ENCODE measurements at regions not wholly inside any gene's neighbourhood (a gene's known extent, or its start where the extent isn't known, plus 50 kb on each side); places are given as distances from the start of the nearest gene placed in this dataset.

DNA sequence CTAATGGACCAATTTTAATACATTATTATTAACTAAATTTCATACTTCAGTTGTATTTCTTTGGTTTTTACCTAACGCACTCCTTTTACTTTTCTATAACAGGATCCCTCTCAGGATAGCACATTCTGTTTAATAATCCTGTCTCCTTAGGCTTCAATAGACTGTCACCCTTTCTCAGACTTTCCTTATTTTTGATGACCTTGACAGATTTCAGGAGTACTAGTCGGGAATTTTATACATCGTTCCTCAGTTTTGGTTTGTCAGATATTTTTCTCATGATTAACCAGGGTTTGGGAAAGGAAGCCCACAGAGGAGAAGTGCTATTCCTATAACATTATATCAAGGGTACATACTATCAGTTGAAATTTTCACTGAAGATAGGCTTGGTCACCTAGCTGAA lies 768.0 kb upstream of the GJE1 start:
- DNase-seq: no peak

DNA sequence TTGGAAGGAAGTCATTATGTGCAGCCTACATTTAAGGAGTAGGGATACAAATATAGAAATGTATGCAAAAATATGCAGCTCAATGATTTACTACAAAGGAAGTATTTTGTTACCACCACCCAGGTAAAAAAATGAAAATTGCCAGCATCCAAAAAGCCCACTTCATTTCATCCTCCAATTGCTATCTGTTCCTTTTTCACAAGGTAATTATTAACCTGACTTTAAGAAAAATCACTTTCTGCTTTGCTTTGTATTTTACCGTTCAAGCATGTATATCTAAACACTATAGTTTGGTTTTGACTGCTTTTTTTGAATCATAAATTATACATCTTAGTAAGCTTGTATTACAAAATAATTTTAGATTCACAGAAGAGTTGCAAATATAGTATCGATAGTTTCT lies 768.5 kb upstream of the GJE1 start:
- no peak for DNase-seq

DNA sequence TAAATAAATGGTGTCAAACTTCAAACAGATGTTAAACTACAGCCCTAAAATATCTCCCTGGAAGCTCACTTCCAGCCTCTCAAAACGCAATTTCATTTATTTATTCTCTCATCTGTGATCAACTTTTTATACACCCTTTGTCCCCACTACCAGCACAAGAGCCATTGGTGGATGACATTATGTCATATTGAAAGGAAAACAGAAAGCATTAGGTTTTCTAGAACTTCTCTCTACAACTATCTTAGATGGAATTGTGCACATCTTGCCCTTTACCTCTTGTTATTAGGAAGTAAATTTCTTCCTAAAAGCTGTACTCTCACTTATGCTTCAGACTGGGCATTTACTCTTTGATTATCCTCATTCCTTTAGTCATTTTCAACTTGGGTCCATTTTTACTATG lies 771.2 kb upstream of the GJE1 start:
- no peak for DNase-seq

DNA sequence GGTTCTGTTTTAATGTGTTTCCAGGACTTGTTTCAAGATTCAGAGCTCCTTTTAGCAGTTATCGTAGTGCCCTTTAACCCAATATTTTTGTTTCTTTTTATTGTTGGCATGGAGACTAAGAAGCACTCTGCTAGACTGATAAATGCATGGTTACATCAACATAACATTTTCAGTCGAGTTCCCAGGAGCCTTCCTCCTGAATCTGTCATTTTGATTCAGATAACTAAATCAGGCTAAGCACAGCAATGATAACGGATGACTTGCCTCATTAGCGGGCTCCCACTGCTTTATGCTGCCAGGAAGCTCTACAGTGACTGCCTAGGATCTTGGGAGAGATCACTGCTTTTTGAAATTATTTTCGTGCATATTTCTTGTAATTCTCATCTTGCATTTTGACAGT lies 772.8 kb upstream of the GJE1 start:
- no peak for DNase-seq

DNA sequence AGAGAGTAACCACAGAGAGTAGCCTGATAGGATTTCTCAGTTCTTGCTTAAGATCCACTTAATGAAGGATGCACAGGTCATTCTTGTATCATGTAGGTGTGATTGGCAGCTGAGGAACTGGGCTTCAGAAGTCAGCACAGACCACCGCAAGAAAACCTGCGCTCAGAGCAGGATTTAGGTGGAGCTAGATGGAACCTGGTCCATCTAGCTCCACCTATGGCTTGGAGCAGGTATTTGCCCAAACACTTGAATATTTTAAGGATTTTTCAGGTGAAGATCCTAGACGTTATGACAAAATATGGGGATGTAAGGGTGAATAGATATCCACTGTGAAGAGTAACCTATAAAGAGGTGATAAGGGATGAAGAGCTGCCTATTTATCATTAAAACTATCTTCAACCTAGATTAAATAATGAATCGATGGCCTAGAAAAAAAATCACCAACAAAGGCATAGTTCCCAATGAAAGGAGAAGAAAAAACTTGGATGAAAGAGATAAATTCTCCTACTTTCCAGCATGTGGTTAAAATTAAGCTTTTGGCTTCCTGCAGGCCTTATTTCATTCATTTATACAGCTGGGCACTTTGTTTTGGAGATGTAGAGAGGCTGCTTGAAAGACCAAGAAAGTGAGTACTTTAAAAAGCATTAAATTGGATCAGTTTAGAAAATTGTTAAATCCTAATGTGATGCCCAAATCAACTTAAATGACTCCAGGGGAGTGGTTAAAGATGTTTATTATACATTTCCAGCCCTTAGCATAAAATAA lies 778.4 kb upstream of the GJE1 start:
- no peak for DNase-seq

DNA sequence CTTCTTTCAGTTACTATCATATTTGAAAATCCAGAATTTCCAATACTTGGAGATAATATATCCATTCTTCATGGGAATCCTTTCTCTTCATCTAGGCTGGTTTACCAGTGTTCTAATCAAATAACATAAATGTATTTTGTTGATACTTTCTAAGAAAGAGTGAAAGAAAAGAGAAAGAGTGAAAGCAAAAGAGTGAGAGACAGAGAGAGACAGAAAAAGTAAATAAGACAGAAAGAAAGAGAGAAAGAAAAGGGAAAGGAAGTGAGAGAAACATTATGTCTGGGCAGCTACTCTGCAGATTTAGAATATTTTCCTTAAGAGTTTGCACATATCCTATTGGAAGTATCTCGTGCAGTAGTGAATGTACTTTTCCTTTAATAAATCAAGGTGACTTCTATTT lies 781.0 kb upstream of the GJE1 start:
- DNase-seq: no peak

DNA sequence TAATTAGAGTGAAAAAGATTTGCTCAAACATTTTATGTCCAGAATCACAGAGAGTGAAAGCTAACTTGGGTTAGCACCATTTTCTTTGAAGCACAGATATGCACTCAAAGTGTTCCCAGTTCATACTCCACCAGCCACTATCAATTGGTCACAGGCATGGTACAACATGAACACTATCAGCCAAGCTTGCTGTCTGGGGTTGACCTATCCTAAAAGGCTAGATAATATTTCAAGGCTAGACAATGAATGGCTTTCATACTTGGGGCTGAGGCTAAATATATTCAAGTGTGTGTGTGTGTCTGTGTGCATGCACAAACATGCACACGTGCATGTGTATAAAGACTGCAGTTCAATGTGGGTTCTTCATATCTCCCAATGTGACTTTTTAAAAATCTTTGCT lies 783.0 kb upstream of the GJE1 start:
- DNase-seq: no peak

DNA sequence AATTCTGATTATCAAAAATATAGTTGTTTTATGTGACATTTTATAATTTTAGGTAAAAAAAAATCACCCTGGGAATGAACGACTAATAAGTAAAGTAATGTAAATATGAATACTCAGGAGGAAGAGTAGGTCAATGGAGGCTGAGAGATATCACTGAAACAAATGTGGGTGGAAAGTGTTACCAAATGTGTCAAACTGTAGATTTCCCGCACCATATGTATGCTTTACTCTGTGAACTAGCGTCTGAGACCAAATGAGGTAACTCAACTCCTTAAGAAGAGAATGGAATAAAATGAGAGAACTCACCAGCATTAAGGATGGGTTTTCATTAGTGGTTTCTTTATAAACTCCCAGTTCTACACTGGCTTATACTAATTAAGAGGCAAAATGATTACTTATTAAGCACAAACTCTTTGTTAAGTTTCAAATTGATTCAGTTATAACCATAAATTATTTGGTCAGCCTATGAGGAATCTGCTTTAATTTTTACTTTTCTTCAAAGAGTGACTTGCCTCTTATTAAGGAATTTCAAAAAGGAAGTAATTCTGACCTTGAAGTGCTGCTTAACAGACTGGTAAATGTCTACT lies 784.7 kb upstream of the GJE1 start:
- no peak for DNase-seq

DNA sequence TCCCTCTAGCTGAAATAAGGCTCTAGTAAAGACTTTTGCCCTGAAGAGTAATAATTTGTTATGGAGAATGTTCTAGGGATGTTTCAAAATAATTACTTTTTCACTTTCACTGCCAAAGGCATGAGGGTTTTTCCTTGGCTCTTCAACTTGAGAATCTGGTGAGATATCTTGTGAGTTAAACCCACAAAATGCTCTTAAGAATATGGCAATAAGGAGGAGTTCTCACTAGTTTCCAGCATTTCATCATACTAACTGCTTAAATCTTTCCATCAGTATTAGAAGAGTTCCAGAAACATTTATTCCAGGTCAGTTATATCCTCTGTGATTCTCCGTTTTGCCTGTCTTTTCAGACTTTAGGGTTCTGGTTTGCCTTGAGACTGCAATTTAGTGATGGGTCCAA lies 785.6 kb upstream of the GJE1 start:
- DNase-seq: no peak

DNA sequence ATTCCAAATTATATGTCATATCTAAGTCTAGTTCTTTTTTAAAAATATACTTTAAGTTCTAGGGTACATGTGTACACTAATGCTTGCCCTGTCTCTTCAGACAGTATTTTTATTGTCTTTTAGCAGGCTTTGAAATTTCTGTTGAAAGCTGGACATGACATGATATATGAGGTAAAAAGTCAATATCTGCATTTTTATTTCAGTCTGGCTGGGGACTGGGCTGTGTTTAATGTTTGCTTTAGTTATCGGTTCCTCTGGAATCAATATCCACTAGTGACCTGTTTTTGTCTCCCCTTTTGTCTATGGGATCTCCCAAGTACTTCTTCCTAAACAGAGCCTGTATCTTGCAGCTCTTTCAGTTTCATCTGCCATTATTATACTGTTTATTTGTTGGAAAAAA lies 786.2 kb upstream of the GJE1 start:
- DNase-seq: no peak

DNA sequence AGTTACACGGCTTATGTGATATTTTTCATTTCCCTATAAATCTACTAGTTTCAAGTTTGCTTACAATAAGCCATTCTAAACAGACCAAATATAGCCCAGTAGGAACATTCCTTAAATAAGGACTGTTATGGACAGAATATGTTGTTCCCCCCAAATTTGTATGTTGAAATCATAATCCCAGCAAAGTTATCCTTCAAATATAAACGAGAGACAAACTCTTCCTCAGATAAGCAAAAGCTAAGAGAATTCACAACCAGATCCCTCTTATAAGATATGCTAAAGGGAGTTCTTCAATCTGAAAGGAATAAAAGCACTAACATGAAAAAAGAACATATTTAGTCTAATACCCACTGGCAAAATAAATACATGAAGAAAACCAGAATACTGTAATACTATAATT lies 795.5 kb upstream of the GJE1 start:
- DNase-seq: no peak

DNA sequence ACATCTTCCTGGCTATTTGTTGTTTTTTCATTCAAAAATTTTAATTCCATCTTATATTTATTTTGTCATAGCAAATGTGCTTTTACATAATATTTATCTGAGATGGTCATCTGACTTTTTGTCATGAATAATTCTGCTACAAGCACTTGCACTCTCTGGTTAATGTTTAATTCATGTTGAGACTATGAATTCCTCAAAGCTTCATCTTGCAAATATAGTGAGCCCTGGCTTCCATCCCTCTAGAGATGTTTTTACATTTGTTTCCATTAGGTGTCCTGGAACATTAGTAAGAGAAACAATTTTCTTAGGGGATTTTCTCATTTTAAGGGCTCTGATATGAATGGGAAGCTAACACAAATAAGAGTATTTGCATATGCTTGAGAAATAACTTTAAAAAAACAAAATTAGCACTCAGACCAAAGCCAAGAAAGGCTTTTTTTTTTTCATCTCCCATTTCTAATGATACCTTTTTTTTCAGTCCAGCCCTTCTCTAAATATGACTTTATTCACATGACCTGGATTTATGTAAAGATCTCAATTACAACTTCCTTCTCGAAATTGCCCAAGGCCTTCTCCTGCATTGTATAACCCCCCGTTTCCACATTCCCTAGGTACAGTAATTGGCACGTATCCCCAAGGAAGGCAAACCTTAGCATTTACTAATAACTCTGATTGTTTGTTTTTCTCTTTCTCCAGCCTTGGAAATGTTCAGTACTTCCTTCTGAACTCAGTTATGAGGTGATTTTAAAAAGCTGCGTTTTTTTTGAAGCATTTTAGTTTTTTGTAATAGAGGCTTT lies 797.0 kb upstream of the GJE1 start:
- no peak for DNase-seq

DNA sequence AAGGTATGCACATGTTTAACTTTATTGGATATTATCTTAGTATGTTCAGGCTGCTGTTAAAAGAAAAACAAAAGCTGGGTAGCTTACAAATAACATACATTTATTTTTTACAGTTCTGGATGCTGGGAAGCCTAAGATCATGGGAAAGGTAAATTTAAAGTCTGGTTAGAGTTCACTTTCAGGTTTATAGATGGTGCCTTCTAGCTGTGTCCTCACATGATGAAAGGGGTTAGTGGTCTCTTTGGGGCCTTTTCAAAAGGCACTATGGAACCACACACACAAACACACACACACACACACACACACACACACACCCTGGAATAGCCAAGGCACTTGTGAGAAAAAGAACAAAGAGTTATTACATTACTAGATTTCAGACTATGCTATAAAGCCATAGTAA lies 805.8 kb upstream of the GJE1 start:
- no peak for DNase-seq

DNA sequence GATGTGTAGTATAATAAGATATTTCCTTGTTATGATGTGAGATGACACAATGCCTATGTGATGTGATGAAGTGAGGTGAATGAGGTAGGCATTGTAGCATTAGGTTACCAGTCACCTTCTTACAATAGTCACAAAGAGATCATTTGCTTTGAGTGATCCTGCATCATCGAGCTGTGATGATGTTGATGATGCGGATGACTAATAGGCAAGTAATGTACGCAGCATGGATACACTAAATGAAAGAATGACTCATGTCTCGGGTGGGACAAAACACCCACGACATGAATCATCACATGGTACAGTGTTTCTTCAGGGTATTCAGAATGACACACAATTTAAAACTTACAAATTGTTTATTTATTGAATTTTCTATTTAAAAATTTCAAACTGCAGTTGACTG lies 806.3 kb upstream of the GJE1 start:
- no peak for DNase-seq

DNA sequence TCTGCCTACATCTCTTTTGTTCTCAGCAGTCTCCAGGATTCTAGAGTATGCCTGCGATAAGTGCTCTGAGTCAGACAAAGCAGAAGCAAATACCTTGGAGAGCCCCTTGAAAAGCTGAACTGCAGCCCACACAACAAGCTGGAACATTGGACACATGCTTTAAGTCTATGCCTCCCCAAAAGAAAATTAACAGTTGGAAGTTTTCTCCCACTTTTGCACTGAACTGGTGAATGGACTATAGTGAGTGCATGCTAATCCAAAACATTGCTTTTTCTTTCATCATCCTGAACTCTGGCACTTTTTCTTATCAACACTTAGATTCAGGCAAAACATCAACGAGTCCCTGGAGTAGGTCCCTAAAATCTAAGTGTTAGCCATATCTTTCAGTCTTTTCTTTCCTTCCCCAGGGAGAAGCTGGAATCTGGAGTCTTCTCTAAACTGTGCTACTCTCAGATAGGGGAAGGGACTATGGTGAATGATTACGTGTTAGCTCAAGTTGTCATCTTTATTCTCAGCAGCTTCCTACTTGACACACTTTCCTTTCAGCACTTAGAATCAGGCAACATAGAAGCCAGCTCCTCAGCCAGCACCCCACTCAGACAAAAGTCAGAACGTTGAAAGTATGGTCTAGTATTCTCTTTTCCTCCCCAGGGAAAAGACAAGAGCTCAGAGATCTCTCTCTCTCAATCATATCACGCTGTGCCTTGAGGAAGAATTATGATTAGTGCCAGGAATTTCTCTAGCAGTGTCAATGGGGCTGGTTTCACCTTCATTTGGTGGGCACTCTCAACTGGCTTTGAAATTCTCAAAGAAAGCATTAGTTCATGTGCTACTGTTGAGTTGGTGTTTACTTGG lies 811.0 kb upstream of the GJE1 start:
- DNase-seq: no peak

DNA sequence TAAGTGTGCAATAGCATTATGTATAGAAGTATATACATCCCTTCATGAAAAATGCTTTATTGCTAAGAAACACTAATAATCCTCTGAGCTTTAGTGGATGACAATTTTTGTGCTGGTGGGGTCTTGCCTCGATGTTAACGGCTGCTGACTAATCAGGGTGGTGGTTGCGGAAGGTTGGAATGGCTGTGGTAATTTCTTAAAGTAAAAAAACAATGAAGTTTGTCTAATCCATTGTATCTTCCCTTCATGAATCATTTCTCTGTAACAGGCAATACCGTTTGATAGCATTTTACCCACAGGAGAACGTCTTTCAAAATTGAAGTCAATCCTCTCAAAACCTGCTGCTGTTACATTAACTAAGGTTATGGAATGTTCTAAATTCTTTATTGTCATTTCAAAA lies 816.5 kb upstream of the GJE1 start:
- DNase-seq: no peak

DNA sequence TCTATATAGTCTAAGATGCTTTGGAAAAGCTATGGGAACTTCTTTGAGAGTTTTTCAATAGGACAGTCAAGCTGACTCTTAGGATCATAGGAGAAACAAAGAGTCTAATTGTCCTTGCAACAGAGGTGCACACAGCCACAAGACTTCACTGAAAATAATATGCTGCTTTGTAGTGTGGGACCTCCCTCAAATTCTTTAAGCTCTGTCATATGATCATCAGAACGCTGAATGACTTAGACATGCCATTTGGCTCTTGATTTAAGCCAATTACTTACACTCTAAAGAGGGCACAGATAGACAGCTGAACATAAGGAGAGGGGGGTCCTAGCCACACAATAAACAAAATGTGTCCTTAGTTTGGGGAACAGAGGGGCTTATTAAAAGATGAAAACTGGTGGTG lies 818.7 kb upstream of the GJE1 start:
- DNase-seq: no peak

DNA sequence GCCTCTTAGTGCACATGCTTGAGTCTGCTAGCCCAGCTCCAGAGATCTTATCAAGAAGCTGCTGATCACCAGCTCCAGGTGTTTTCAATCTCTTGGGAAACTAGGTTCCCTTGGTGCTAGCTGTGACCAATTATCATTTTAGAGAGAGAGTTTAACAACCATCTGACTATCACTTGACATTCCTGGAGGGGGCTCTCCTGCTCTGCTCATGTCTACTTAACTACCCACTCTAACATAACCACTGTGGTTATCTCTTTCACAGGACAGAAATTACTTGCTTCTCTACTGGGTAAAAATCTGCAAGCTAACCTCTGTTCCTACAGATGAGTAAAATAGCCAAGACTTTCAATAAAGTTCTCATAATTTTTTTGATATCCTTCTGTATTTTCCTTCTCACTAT lies 823.4 kb upstream of the GJE1 start:
- DNase-seq: no peak

DNA sequence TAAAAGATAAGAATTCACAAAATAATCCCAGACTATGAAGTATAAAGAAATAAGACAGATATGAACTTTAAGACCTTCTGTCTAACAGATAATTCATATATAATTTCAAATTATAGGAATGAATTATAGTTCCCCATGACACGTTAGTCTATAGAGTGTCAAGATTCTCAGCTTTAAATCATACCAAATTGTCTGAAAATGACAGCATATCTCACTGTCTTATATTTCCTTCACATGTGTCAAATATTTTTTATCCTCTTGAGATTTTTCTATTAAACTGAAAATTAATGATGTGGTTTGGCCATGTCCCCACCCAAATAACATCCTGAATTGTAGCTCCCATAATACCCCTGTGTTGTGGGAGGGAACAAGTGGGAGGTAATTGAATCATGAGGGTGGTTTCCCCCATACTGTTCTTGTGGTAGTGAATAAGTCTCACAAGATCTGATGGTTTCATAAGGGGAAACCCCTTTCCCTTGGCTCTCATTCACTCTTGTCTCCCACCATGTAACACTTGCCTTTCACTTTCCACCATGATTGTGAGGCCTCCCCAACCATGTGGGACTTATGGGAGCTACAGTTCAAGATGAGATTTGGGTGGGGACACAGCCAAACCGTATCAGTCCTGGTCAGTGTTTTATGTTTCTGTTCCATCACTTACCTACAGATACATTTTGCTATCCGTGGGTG lies 825.3 kb upstream of the GJE1 start:
- DNase-seq: no peak

DNA sequence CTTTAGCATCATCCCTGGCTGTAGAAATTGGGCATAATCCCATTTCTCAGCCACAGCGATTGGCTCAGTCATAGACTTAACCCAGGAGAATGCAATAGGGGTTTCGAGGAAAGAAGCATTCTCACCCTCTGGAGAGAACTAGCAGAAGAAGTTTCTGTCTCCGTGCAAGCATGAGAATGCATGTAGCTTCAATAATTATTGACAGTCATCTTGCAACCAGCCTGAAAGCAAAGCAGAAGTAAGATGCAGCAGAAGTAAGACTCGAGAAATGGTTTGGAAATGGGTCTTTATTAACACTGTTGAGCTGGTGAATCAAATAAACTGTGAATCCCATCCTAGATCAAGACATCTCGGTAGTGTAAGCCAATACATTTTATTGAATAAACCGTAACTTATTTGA lies 828.8 kb upstream of the GJE1 start:
- no peak for DNase-seq

DNA sequence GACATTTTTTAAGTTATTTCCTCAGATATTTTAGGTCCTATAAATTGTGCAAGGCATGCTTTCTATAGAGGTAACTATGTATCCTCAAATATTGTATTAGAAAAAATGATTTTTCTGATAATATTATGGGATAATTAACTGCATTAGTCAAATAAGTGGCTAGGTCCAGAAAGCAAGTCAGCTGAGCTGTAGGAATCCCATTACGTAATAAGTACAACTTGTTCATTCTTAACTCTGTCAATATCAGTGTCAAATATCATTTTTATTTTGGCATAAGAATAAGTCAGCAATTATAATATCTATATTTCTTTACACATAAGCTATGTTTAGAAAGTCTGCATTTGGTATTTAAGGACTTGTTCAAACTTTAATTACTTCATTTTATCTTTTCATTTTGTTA lies 830.9 kb upstream of the GJE1 start:
- DNase-seq: no peak

DNA sequence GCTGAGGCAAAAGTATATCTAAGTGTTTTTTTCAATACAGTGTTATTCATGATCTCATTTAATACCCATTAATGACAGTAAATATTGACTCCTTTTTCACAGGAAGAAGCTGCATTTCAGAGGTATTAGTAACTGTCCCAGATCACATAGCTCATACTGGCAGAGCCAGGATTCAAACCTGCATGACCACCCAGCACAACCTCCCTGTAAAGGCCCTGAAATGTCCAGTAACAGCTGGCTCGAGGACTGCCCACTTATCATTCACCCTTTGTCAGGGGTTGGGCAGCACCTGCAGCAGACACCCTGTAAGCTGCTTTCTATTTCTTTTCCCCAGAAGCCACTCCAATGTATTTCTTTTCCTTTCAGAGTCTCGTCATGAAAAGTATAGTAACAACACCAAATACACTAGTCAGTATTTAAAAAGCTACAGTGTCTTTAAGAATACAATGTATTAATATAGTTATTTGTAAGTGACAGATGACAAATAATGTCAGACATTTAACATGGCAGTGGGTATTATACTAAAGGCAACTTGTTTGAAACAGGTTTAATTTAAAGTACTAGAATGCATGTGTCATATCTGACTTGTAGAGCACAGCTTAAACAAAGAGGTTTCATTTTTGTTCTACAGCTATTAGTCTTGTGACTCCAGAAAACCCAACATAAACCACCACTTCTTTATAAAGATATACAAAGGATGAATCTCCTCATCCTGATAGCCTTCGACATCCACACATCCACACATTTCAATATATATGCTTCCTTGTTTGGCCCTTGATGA lies 841.6 kb upstream of the GJE1 start:
- no peak for DNase-seq

Data from NCI-H345 (cell line).